Pons (tissue), 1 donor: ENCODE measurements at regions not wholly inside any gene's neighbourhood (a gene's known extent, or its start where the extent isn't known, plus 50 kb on each side); places are given as distances from the start of the nearest gene placed in this dataset.
A peak's percentile ranks its signal among the peaks of the same experiment; 100 is the strongest.

Source experiments
- DNase-seq: peaks from one replicate; pipeline ENCODE4 v3.0.0-alpha.2; 2016; ENCODE audit warnings: low spot score

- no peak for DNase-seq
Measured at GRCh38 chr6:149150301-149150700, 167.2 kb upstream of the TAB2 start.

- DNase-seq = no peak
Measured at GRCh38 chr6:149150801-149151398, 166.6 kb upstream of the TAB2 start.

- DNase-seq = no peak
Measured at GRCh38 chr6:149152521-149152920, 165.0 kb upstream of the TAB2 start.

GRCh38 chr6:149153100-149153499 lies 164.4 kb upstream of the TAB2 start:
- DNase-seq = peak; percentile 39

- DNase-seq = no peak
Measured at GRCh38 chr6:149153693-149154092, 163.8 kb upstream of the TAB2 start.

GRCh38 chr6:149154261-149154821 lies 163.2 kb upstream of the TAB2 start:
- no peak for DNase-seq

GRCh38 chr6:149157126-149157525 lies 160.4 kb upstream of the TAB2 start:
- DNase-seq = no peak

- no peak for DNase-seq
Measured at GRCh38 chr6:149158076-149158475, 159.4 kb upstream of the TAB2 start.

- DNase-seq = no peak
Measured at GRCh38 chr6:149160943-149161342, 156.6 kb upstream of the TAB2 start.

- no peak for DNase-seq
Measured at GRCh38 chr6:149162924-149163323, 154.6 kb upstream of the TAB2 start.

GRCh38 chr6:149164199-149164750 lies 153.2 kb upstream of the TAB2 start:
- DNase-seq = no peak

GRCh38 chr6:149166336-149166735 lies 151.2 kb upstream of the TAB2 start:
- DNase-seq = no peak

GRCh38 chr6:149166747-149167146 lies 150.8 kb upstream of the TAB2 start:
- DNase-seq = no peak

GRCh38 chr6:149168968-149169367 lies 148.5 kb upstream of the TAB2 start:
- DNase-seq = no peak

- no peak for DNase-seq
Measured at GRCh38 chr6:149169761-149170511, 147.6 kb upstream of the TAB2 start.

GRCh38 chr6:149170564-149171452 lies 146.7 kb upstream of the TAB2 start:
- no peak for DNase-seq

GRCh38 chr6:149173222-149173621 lies 144.3 kb upstream of the TAB2 start:
- DNase-seq = no peak

- no peak for DNase-seq
Measured at GRCh38 chr6:149174962-149175361, 142.6 kb upstream of the TAB2 start.

GRCh38 chr6:149176971-149177667 lies 140.4 kb upstream of the TAB2 start:
- no peak for DNase-seq

- no peak for DNase-seq
Measured at GRCh38 chr6:149179431-149179830, 138.1 kb upstream of the TAB2 start.

GRCh38 chr6:149181304-149181703 lies 136.2 kb upstream of the TAB2 start:
- DNase-seq = no peak

GRCh38 chr6:149182262-149182661 lies 135.2 kb upstream of the TAB2 start:
- peak; percentile 51 for DNase-seq
